ENCODE measurements at regions not wholly inside any gene's neighbourhood (a gene's known extent, or its start where the extent isn't known, plus 50 kb on each side); places are given as distances from the start of the nearest gene placed in this dataset.

- no peak for ATAC-seq
- no peaks in the 10 kb centered on the region for H3K9me3 ChIP-seq (ENCODE audit: control insufficient read depth, insufficient read depth, low read length)
Measured at GRCh38 chr5:152246401-152246800, 158.7 kb downstream of the NMUR2 start.

GRCh38 chr5:152237531-152237930, 167.5 kb downstream of the NMUR2 start:
- Histone ChIP-seq H3K9me3 (ENCODE audit: control insufficient read depth, insufficient read depth, low read length) (no peaks in the 10 kb centered on the region), H3K36me3 (ENCODE audit: control insufficient read depth, insufficient read depth, low read length) (no peaks in the 10 kb centered on the region), H3K27ac (ENCODE audit: low read length) (no peak overlapping the region), H3K4me3 (ENCODE audit: low read length) (no peak overlapping the region), H3K4me1 (ENCODE audit: control insufficient read depth, insufficient read depth, low read length) (no peaks in the 10 kb centered on the region), H3K27me3 (ENCODE audit: control insufficient read depth, insufficient read depth, low read length) (no peaks in the 10 kb centered on the region)
- peaks cover 8 to 10% of the 10 kb centered on the region in 2 donors for H3K9me3 Mint-ChIP-seq
- H3K27ac Mint-ChIP-seq, result no peak overlapping the region
- DNase-seq (no peak), ATAC-seq (no peak)
- WGBS (ENCODE audit: insufficient coverage), result 60% methylated on average over 2 of the region's 2 CpGs
- no peak overlapping the region for H3K4me3 Mint-ChIP-seq
- H3K36me3 Mint-ChIP-seq, result no peaks in the 10 kb centered on the region
- no peaks in the 10 kb centered on the region for H3K4me1 Mint-ChIP-seq
- intact Hi-C loops (cut with micrococcal nuclease), result no loop called here
- H3K27me3 Mint-ChIP-seq (ENCODE audit: low read depth in 2 of 2), result no peaks in the 10 kb centered on the region
- no peak for TF ChIP-seq CTCF (IDR thresholded peaks at IDR 0.05)

More at GRCh38 chr5:152246401-152246800, 158.7 kb downstream of the NMUR2 start:
- 32% methylated on average over 4 of the region's 5 CpGs for WGBS (ENCODE audit: insufficient coverage)
- Histone ChIP-seq H3K4me3 (ENCODE audit: low read length) (no peak overlapping the region), H3K27me3 (ENCODE audit: control insufficient read depth, insufficient read depth, low read length) (no peaks in the 10 kb centered on the region), H3K36me3 (ENCODE audit: control insufficient read depth, insufficient read depth, low read length) (no peaks in the 10 kb centered on the region), H3K4me1 (ENCODE audit: control insufficient read depth, insufficient read depth, low read length) (no peaks in the 10 kb centered on the region), H3K27ac (ENCODE audit: low read length) (no peak overlapping the region)
- intact Hi-C loops (cut with micrococcal nuclease), result no loop called here
- Mint-ChIP-seq H3K4me1 (no peaks in the 10 kb centered on the region), H3K27ac (no peak overlapping the region), H3K27me3 (ENCODE audit: low read depth in 2 of 2) (no peaks in the 10 kb centered on the region), H3K4me3 (no peak overlapping the region), H3K36me3 (no peaks in the 10 kb centered on the region), H3K9me3 (peaks cover 5% of the 10 kb centered on the region in 2 donors)
- TF ChIP-seq CTCF (IDR thresholded peaks at IDR 0.05), result no peak
- no peak for DNase-seq

GRCh38 chr5:152226191-152226590, 178.9 kb downstream of the NMUR2 start:
- Mint-ChIP-seq H3K36me3 (no peaks in the 10 kb centered on the region), H3K4me3 (no peak overlapping the region), H3K9me3 (peaks cover 4 to 5% of the 10 kb centered on the region in 2 donors), H3K27ac (no peak overlapping the region), H3K4me1 (no peaks in the 10 kb centered on the region), H3K27me3 (ENCODE audit: low read depth in 2 of 2) (no peaks in the 10 kb centered on the region)
- H3K9me3 ChIP-seq (ENCODE audit: control insufficient read depth, insufficient read depth, low read length), result no peaks in the 10 kb centered on the region
- DNase-seq, result no peak
- intact Hi-C loops (cut with micrococcal nuclease), result no loop called here
- no peak for TF ChIP-seq CTCF (IDR thresholded peaks at IDR 0.05)
- H3K36me3 ChIP-seq (ENCODE audit: control insufficient read depth, insufficient read depth, low read length), result no peaks in the 10 kb centered on the region
- WGBS (ENCODE audit: insufficient coverage), result 82% methylated on average over 6 of the region's 7 CpGs
- H3K4me3 ChIP-seq (ENCODE audit: low read length), result no peak overlapping the region
- H3K27ac ChIP-seq (ENCODE audit: low read length), result no peak overlapping the region
- H3K27me3 ChIP-seq (ENCODE audit: control insufficient read depth, insufficient read depth, low read length), result no peaks in the 10 kb centered on the region
- H3K4me1 ChIP-seq (ENCODE audit: control insufficient read depth, insufficient read depth, low read length), result no peaks in the 10 kb centered on the region
- no peak for ATAC-seq

Measured in natural killer cell (primary cell).